K562 (cell line): ENCODE measurements at regions not wholly inside any gene's neighbourhood (a gene's known extent, or its start where the extent isn't known, plus 50 kb on each side); places are given as distances from the start of the nearest gene placed in this dataset.
A peak's percentile ranks its signal among the peaks of the same experiment; 100 is the strongest.

Experiments
- ATAC-seq: fragments of 200-7000 bp; cut with Tn5 transposase; 3 replicates; pipeline ENCODE4 v1.9.1; 2020; ENCODE audit warnings: moderate library complexity
- BruUV-seq: library from RNA; stranded (reverse); fragments of 400-500 nt; replicated peaks from 2 replicates; lab custom pipeline; 2021; lab: Mats Ljungman, UMichigan
- CTCF ChIA-PET: fragments of 300-600 bp; formaldehyde crosslinking; extraction: SDS; loops from one replicate; lab custom pipeline; 2021; ENCODE audit warnings: low intra/inter-chr PET ratio; lab: Yijun Ruan, JAX
- POLR2A ChIA-PET: fragments of 300-600, 350-650 bp; sonication (Branson Sonifier 250); formaldehyde crosslinking; extraction: SDS; loops from one replicate; lab custom pipeline; 2021; ENCODE audit warnings: antibody characterized with exemption, inconsistent platforms; lab: Yijun Ruan, JAX
- DNase-seq, 4 experiments: peaks; one replicate each; pipeline versions ENCODE4 v3.0.0 to v3.0.0-alpha.2; 2011 to 2018; ENCODE audit warnings: low spot score in 3 of 4, mixed read lengths in 3 of 4; ENCODE audit errors: extremely low read depth in 1 of 4
- FAIRE-seq: peaks from 2 replicates; lab custom pipeline; 2011; peaks lifted over from hg19 to GRCh38; lab: Jason Lieb, UNC
- H2AFZ ChIP-seq: 2 replicates; pipeline ENCODE4 v1.6.0; 2011; ENCODE audit warnings: low read depth, low read length, control low read depth, inconsistent platforms
- H3K27ac ChIP-seq: fragments of 200-600 bp; 3 replicates; pipeline ENCODE4 v1.8.0; 2011; ENCODE audit warnings: low read depth, mild to moderate bottlenecking, control low read depth, inconsistent platforms, low read length, moderate library complexity, mixed read lengths; ENCODE audit errors: extremely low read depth
- H3K27me3 ChIP-seq, 2 experiments: fragments of 300-600 bp in 1 of 2; 2 replicates in 1 of 2; 3 replicates in 1 of 2; pipeline versions ENCODE4 v1.6.0 to v1.8.0; 2011; ENCODE audit warnings: inconsistent platforms in 2 of 2, low read length in 2 of 2, mild to moderate bottlenecking in 1 of 2, mixed read lengths in 1 of 2, moderate library complexity in 1 of 2; ENCODE audit not compliant: control insufficient read depth in 2 of 2, insufficient read depth in 2 of 2
- H3K36me3 ChIP-seq: fragments of 300-600 bp; 3 replicates; pipeline ENCODE4 v1.8.0; 2011; ENCODE audit warnings: mild to moderate bottlenecking, low read length, inconsistent platforms; ENCODE audit not compliant: control insufficient read depth, insufficient read depth
- H3K4me1 ChIP-seq, 2 experiments: fragments of 200-600 bp in 1 of 2; replicated peaks in 1 of 2; 2 replicates in 1 of 2; 3 replicates in 1 of 2; pipeline versions ENCODE4 v1.5.1 to v1.8.0; 2011; ENCODE audit warnings: inconsistent platforms in 2 of 2, low read length in 2 of 2, mild to moderate bottlenecking in 1 of 2, mixed read lengths in 1 of 2, moderate library complexity in 1 of 2; ENCODE audit not compliant: control insufficient read depth in 2 of 2, insufficient read depth in 2 of 2
- H3K4me2 ChIP-seq: 2 replicates; pipeline ENCODE4 v1.6.1; 2011; ENCODE audit warnings: low read length, control low read depth, inconsistent platforms, mixed read lengths; ENCODE audit not compliant: insufficient read depth
- H3K4me3 ChIP-seq: fragments of 200-600 bp; sonication (generic), shearing (Covaris generic); 2 replicates; pipeline ENCODE4 v1.5.1; 2016; ENCODE audit warnings: control low read depth, inconsistent platforms
- H3K79me2 ChIP-seq: fragments of 200-600 bp; 3 replicates; pipeline ENCODE4 v1.8.0; 2011; ENCODE audit warnings: low read length, inconsistent platforms; ENCODE audit not compliant: control insufficient read depth, insufficient read depth
- H3K9ac ChIP-seq, 2 experiments: 2 replicates each; pipeline versions ENCODE4 v1.6.0 to v1.6.1; 2011; ENCODE audit warnings: low read depth in 2 of 2, low read length in 2 of 2, control low read depth in 1 of 2, inconsistent platforms in 1 of 2, mild to moderate bottlenecking in 1 of 2, mixed read lengths in 1 of 2; ENCODE audit not compliant: insufficient read depth in 1 of 2
- H3K9me1 ChIP-seq: one replicate; pipeline ENCODE4 v1.6.0; 2011; ENCODE audit warnings: inconsistent platforms, mild to moderate bottlenecking, low read length, moderate library complexity; ENCODE audit not compliant: control insufficient read depth, insufficient read depth
- H3K9me3 ChIP-seq: replicated peaks from 2 replicates; pipeline ENCODE4 v1.5.1; 2011; ENCODE audit warnings: low read depth, low read length, inconsistent platforms; ENCODE audit not compliant: control insufficient read depth, insufficient read depth
- H4K20me1 ChIP-seq: replicated peaks from 2 replicates; pipeline ENCODE4 v1.6.1; 2011; ENCODE audit warnings: low read length, inconsistent platforms, mixed read lengths; ENCODE audit not compliant: control insufficient read depth, insufficient read depth
- CBFA2T3 ChIP-seq: fragments of 450-650 bp; IDR thresholded peaks from 2 replicates; pipeline ENCODE4 v1.6.1; 2017
- DEAF1 ChIP-seq: fragments of 450-650 bp; formaldehyde crosslinking; IDR thresholded peaks from 2 replicates; pipeline ENCODE4 v1.4.0; 2020; ENCODE audit warnings: mild to moderate bottlenecking, moderate library complexity
- ETV1 ChIP-seq: fragments of 450-650 bp; conservative IDR thresholded peaks from 2 replicates; pipeline ENCODE4 v1.6.1; 2016; ENCODE audit warnings: missing genetic modification characterization, control low read depth, low read depth, missing compliant biosample characterization
- ETV6 ChIP-seq, 3 experiments: fragments of 150-350 bp in 1 of 3; sonication (generic) in 1 of 3; formaldehyde crosslinking in 1 of 3; IDR thresholded peaks; 2 replicates each; pipeline versions ENCODE4 v1.6.1 to v1.8.0; 2014 to 2022; ENCODE audit warnings: borderline replicate concordance in 2 of 3, low read depth in 2 of 3, antibody characterized with exemption in 1 of 3, low read length in 1 of 3, mild to moderate bottlenecking in 1 of 3, missing genetic modification reagents in 1 of 3
- NFIC ChIP-seq: fragments of 450-650 bp; IDR thresholded peaks from 2 replicates; pipeline ENCODE4 v1.6.1; 2017; ENCODE audit warnings: mild to moderate bottlenecking, inconsistent platforms
- PHB2 ChIP-seq: fragments of 450-650 bp; IDR thresholded peaks from 2 replicates; pipeline ENCODE4 v1.6.1; 2017; ENCODE audit warnings: low read depth
- PML ChIP-seq: IDR thresholded peaks from 2 replicates; pipeline ENCODE4 v1.6.1; 2012; ENCODE audit warnings: low read length, inconsistent platforms
- SRF ChIP-seq, 2 experiments: fragments of 250-450, 450-650 bp in 1 of 2; sonication (Bioruptor Pico) in 1 of 2; sonication (generic) in 1 of 2; formaldehyde crosslinking; IDR thresholded peaks; 2 replicates each; pipeline versions ENCODE4 v1.5.0 to v1.5.1; 2020 to 2022; ENCODE audit warnings: mild to moderate bottlenecking in 1 of 2, missing genetic modification reagents in 1 of 2
- TAL1 ChIP-seq: fragments of 450-650 bp; IDR thresholded peaks from 2 replicates; pipeline ENCODE4 v1.6.1; 2016; ENCODE audit warnings: mild to moderate bottlenecking
- TEAD4 ChIP-seq, 2 experiments: sonication (generic) in 1 of 2; formaldehyde crosslinking in 1 of 2; IDR thresholded peaks; 2 replicates each; pipeline versions ENCODE4 v1.6.1 to v1.8.0; 2012 to 2022; ENCODE audit warnings: borderline replicate concordance in 1 of 2, inconsistent platforms in 1 of 2, low read length in 1 of 2, mild to moderate bottlenecking in 1 of 2, missing genetic modification reagents in 1 of 2
- ZC3H4 ChIP-seq: sonication (generic); formaldehyde crosslinking; IDR thresholded peaks from 2 replicates; pipeline ENCODE4 v1.9.0; 2021; ENCODE audit warnings: missing genetic modification reagents, borderline replicate concordance
- ZNF3 ChIP-seq: fragments of 250-450 bp; sonication (Bioruptor Pico); IDR thresholded peaks from 2 replicates; pipeline ENCODE4 v1.5.0; 2021; ENCODE audit warnings: mild to moderate bottlenecking, moderate library complexity
- ZNF431 ChIP-seq: sonication (generic); formaldehyde crosslinking; IDR thresholded peaks from 2 replicates; pipeline ENCODE4 v1.8.0; 2022; ENCODE audit warnings: mild to moderate bottlenecking, missing genetic modification reagents
- ZNF436 ChIP-seq: fragments of 250-450, 450-650 bp; sonication (Bioruptor Pico); formaldehyde crosslinking; IDR thresholded peaks from 2 replicates; pipeline ENCODE4 v1.7.0; 2020; ENCODE audit warnings: mild to moderate bottlenecking
- WGBS: fragments of 100-300 bp; shearing (Covaris generic); methylation state at CpG from one replicate; pipeline ENCODE4 v1.1.6; 2016; ENCODE audit warnings: low coverage, mixed read lengths; ENCODE audit not compliant: insufficient coverage; ENCODE audit errors: missing lambda C conversion rate; 5-methylcytosine and 5-hydroxymethylcytosine counted together
- in situ Hi-C: fragments of 300-500 bp; cut with MboI; formaldehyde crosslinking; loops from 4 replicates; pipeline ENCODE4 v1.15.0; 2018; ENCODE audit warnings: inconsistent platforms, mixed read lengths
- intact Hi-C: fragments of 100-400 bp; cut with micrococcal nuclease; formaldehyde crosslinking; loops from 2 replicates; pipeline ENCODE4 v1.14.2; 2022
- TF ChIP-seq, protein P1 (sequence below): fragments of 250-450 bp; sonication (Bioruptor Pico); IDR thresholded peaks from 2 replicates; pipeline ENCODE4 v1.5.0; 2021; ENCODE audit warnings: mild to moderate bottlenecking, moderate library complexity

GRCh38 chrX:51834076-51834475, 59.3 kb upstream of the MAGED1 start:
- peak in 1 of 4 experiments; percentile 5 for DNase-seq
- H3K79me2 ChIP-seq: no peaks in the 10 kb centered on the region
- no peak for FAIRE-seq
- 9% methylated on average over 1 of the region's 1 CpG for WGBS
- intact Hi-C loops: no loop called here
- H2AFZ ChIP-seq: no peak overlapping the region
- ChIA-PET POLR2A (no interaction called here), CTCF (no interaction called here)
- no peaks in the 10 kb centered on the region for H3K4me1 ChIP-seq
- ATAC-seq: no peak
- H3K4me3 ChIP-seq: no peak overlapping the region
- H3K9ac ChIP-seq: no peak overlapping the region
- no TSS peak for BruUV-seq
- H3K36me3 ChIP-seq: no peaks in the 10 kb centered on the region
- H4K20me1 ChIP-seq: no peaks in the 10 kb centered on the region
- H3K9me1 ChIP-seq: no peaks in the 10 kb centered on the region
- H3K27ac ChIP-seq: no peak overlapping the region
- H3K9me3 ChIP-seq: no peaks in the 10 kb centered on the region
- in situ Hi-C loops: no loop called here
- no peaks in the 10 kb centered on the region for H3K27me3 ChIP-seq
- H3K4me2 ChIP-seq: no peak overlapping the region
- TF ChIP-seq PHB2: no peak
- TF ChIP-seq TEAD4 (IDR thresholded peaks at IDR 0.05; ENCODE audit: low read length): peak; percentile 71
- TF ChIP-seq TEAD4 (CRISPR knock-in tag; IDR thresholded peaks at IDR 0.05; ENCODE audit: borderline replicate concordance): no peak
- TF ChIP-seq ZNF431 (CRISPR knock-in tag): no peak
- TF ChIP-seq ZC3H4 (CRISPR knock-in tag): no peak
- TF ChIP-seq PML: no peak
- TF ChIP-seq CBFA2T3: peak; percentile 53
- TF ChIP-seq DEAF1: no peak
- TF ChIP-seq ETV1 (tag): no peak
- TF ChIP-seq TAL1: peak; percentile 32
- no peak for TF ChIP-seq ETV6 (IDR thresholded peaks at IDR 0.05; ENCODE audit: borderline replicate concordance in 1 of 2, low read depth in 2 of 2, low read length in 1 of 2)
- TF ChIP-seq ETV6 (CRISPR knock-in tag; IDR thresholded peaks at IDR 0.05; ENCODE audit: borderline replicate concordance): no peak
- no peak for TF ChIP-seq NFIC
- TF ChIP-seq ZNF3: no peak
- TF ChIP-seq, protein P1, sequence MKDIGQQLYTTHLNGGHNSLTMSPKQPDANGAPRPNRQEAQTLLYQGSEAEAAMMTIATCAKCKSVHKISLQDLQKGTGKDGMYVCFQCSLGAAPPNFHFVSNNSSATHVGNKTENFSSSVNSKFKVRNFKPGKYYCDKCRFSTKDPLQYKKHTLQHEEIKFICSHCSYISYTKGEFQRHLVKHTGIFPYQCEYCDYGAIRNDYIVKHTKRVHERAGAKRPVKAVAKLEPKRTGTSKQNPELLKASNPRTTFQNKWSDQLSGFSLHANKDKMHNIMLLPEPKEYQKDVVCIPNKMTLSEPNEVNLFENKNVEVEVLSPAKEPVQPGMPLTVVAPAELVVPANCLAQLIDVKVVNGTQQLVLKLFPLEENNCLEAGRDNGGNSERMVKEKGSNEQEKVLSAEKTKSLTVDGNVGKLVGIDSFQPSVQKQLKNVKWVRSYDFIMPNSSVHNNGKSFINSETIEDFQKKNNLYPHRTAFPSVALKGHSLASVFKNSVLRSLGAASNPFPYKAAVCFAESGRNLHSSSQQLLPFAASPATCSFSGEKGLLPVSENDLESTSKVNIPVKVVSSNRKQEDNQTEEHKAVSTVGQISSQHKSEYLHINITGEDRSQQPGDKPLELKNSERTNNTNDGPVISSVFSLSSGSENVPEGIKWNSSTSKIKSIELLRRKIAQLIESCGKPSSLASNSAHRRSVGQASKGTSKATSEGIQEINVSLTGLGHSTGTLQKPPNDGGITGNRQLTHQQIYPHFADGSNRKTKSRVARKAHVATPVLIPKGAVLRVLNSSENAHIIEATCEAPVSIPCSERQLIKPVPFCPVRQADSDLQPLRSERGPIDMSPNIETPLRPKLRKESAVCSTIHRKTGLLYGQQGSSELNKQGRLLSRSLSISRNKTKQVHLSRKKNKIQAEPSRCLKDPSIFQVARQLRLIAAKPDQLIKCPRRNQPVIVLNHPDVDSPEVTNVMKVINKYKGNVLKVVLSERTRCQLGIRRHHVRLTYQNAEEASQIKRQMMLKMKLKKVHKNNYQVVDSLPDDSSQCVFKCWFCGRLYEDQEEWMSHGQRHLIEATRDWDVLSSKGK (CRISPR knock-in tag): no peak
- TF ChIP-seq SRF (CRISPR knock-in tag; IDR thresholded peaks at IDR 0.05): peak in 1 of 2 experiments; percentile 34; a peak in 1 of 4 replicates
- no peak for TF ChIP-seq ZNF436
